HepG2 (cell line): ENCODE measurements at regions not wholly inside any gene's neighbourhood (a gene's known extent, or its start where the extent isn't known, plus 50 kb on each side); places are given as distances from the start of the nearest gene placed in this dataset.

Source experiments
- AGO1 ChIP-seq: fragments of 200-400 bp; formaldehyde crosslinking; IDR thresholded peaks from 2 replicates; pipeline ENCODE4 v1.6.1; 2017; ENCODE audit warnings: mild to moderate bottlenecking, low read depth, low read length, moderate library complexity; ENCODE audit not compliant: poor library complexity, severe bottlenecking
- EZH2 ChIP-seq: conservative IDR thresholded peaks from 2 replicates; pipeline ENCODE4 v1.6.1; 2012; ENCODE audit warnings: mild to moderate bottlenecking, low read depth, low read length, moderate library complexity
- FOXC1 ChIP-seq: sonication (generic); formaldehyde crosslinking; IDR thresholded peaks from 2 replicates; pipeline ENCODE4 v1.8.0; 2022; ENCODE audit warnings: mild to moderate bottlenecking, missing genetic modification reagents, borderline replicate concordance
- HOXD1 ChIP-seq: sonication (generic); formaldehyde crosslinking; IDR thresholded peaks from 2 replicates; pipeline ENCODE4 v1.5.0; 2020; ENCODE audit warnings: missing genetic modification reagents
- JUN ChIP-seq: sonication (generic); formaldehyde crosslinking; IDR thresholded peaks from 2 replicates; pipeline ENCODE4 v1.4.0; 2020; ENCODE audit warnings: mild to moderate bottlenecking, missing genetic modification reagents
- JUND ChIP-seq: sonication (generic); formaldehyde crosslinking; IDR thresholded peaks from 2 replicates; pipeline ENCODE4 v1.8.0; 2022; ENCODE audit warnings: mild to moderate bottlenecking, missing genetic modification reagents
- KLF13 ChIP-seq: sonication (generic); formaldehyde crosslinking; IDR thresholded peaks from 2 replicates; pipeline ENCODE4 v1.4.0; 2020; ENCODE audit warnings: mild to moderate bottlenecking, missing genetic modification reagents
- NFATC3 ChIP-seq: sonication (generic); formaldehyde crosslinking; IDR thresholded peaks from 2 replicates; pipeline ENCODE4 v1.5.1; 2020; ENCODE audit warnings: mild to moderate bottlenecking, missing genetic modification reagents
- NONO ChIP-seq, 2 experiments: fragments of 450-650 bp in 1 of 2; sonication (generic) in 1 of 2; formaldehyde crosslinking in 1 of 2; IDR thresholded peaks in 1 of 2; conservative IDR thresholded peaks in 1 of 2; 2 replicates each; pipeline versions ENCODE4 v1.6.1 to v1.8.0; 2017 to 2022; ENCODE audit warnings: mild to moderate bottlenecking in 1 of 2, missing genetic modification reagents in 1 of 2, moderate library complexity in 1 of 2
- PHF21A ChIP-seq: sonication (generic); formaldehyde crosslinking; IDR thresholded peaks from 2 replicates; pipeline ENCODE4 v1.5.0; 2020; ENCODE audit warnings: mild to moderate bottlenecking, missing genetic modification reagents
- POLR2A ChIP-seq, 2 experiments: IDR thresholded peaks; 2 replicates each; pipeline ENCODE4 v1.6.1; 2011; ENCODE audit warnings: low read depth in 2 of 2, low read length in 2 of 2, mild to moderate bottlenecking in 1 of 2, moderate library complexity in 1 of 2; ENCODE audit not compliant: insufficient read depth in 1 of 2
- REL ChIP-seq: sonication (generic); formaldehyde crosslinking; conservative IDR thresholded peaks from 2 replicates; pipeline ENCODE4 v1.8.0; 2022; ENCODE audit warnings: mild to moderate bottlenecking, missing genetic modification reagents, moderate library complexity
- ZNF225 ChIP-seq: sonication (generic); formaldehyde crosslinking; IDR thresholded peaks from 2 replicates; pipeline ENCODE4 v1.4.0; 2020; ENCODE audit warnings: mild to moderate bottlenecking, missing genetic modification reagents
- ZNF510 ChIP-seq: sonication (generic); formaldehyde crosslinking; IDR thresholded peaks from 2 replicates; pipeline ENCODE4 v1.4.0; 2020; ENCODE audit warnings: low read depth, mild to moderate bottlenecking, missing genetic modification reagents

DNA sequence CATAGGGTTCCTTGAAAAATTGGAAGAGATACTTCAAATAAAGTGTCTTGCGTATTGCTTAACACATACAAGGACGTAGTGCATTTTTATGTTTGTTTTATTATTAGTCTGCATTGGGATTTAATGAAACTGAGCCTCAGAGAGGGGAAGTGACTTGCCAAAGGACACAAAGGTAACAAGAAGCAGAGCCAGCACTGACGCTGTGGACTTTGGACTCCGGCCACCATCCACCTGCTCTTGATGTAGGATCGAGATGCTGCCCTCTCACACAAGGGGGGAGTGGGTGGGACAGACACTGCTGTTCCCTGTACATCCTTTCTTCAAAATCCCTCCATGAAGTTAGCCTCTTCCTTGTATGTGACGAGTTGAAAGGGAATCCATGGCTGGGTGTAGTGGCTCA is 435.4 kb upstream of the RGMA start:
- TF ChIP-seq JUN (no peak), JUND (CRISPR knock-in tag) (no peak), FOXC1 (CRISPR knock-in tag) (no peak), NONO (IDR thresholded peaks at IDR 0.05) (no peak), NONO (CRISPR knock-in tag; conservative IDR thresholded peaks at IDR 0.05) (no peak), ZNF225 (CRISPR knock-in tag) (no peak), KLF13 (CRISPR knock-in tag) (no peak), EZH2 (no peak), AGO1 (no peak), NFATC3 (CRISPR knock-in tag) (no peak), PHF21A (CRISPR knock-in tag) (no peak), POLR2A (IDR thresholded peaks at IDR 0.05; ENCODE audit: insufficient read depth in 1 of 2, low read depth in 2 of 2, low read length in 2 of 2) (no peak), REL (no peak), ZNF510 (CRISPR knock-in tag) (no peak), HOXD1 (CRISPR knock-in tag) (no peak)
